Heart left ventricle (tissue), 13 donors: ENCODE measurements at regions not wholly inside any gene's neighbourhood (a gene's known extent, or its start where the extent isn't known, plus 50 kb on each side); places are given as distances from the start of the nearest gene placed in this dataset.

Experiments used
- CTCF ChIP-seq, 12 donors: fragments of 200-600 bp; sonication (generic) in 4 of 12; IDR thresholded peaks; one replicate each; pipeline versions ENCODE4 v1.5.0 to v1.8.0; 2018 to 2022; ENCODE audit warnings: antibody characterized with exemption in 12 of 12, mild to moderate bottlenecking in 5 of 12
- POLR2A ChIP-seq, 2 donors: fragments of 450-650 bp; IDR thresholded peaks; one replicate each; pipeline ENCODE4 v1.6.1; 2017; ENCODE audit warnings: antibody characterized with exemption in 2 of 2, mild to moderate bottlenecking in 2 of 2, moderate library complexity in 2 of 2
- donor health status: ischemic (EF 13 %, LVEDD 7.1; RV severe dilation, severe dysfunction).
- donor health status: DM: no; HTN: yes; CAD: no.
- donor health status: DM: no; HTN: no; CAD: no.
- donor health status: ischemic (EF 25% LVEDD 6.9; RV normal size, moderate dysfunction).
- donor health status: ischemic (EF 25% LVEDD 5.7; RV mildly dilated, moderate dysfunction).
- donor health status: ischemic (EF 35%, LVEDD 5.7; RV mildly dilated, moderate dysfunction).
- donor health status: nonischemic (EF 11% LVEDD 7.7; RV severe dilation, severe dysfunction).
- donor health status: DM: yes; HTN: yes; CAD: no.
- donor health status: PGD.
- donor health status: ischemic (EF 29% LVEDD 5.4; RV normal size, mild dysfunction).
- donor health status: nonischemic (EF 23%, LVEDD 6.1; RV moderate dilation, normal function).

GRCh38 chr5:96565582-96566265 lies 96.5 kb upstream of the CAST start:
- TF ChIP-seq CTCF (IDR thresholded peaks at IDR 0.05) (no peak), POLR2A (IDR thresholded peaks at IDR 0.05) (no peak)
